OCI-LY7 (cell line): ENCODE measurements at regions not wholly inside any gene's neighbourhood (a gene's known extent, or its start where the extent isn't known, plus 50 kb on each side); places are given as distances from the start of the nearest gene placed in this dataset.

ENCODE experiments used
- CTCF ChIP-seq: fragments of 200-600 bp; sonication (generic); conservative IDR thresholded peaks from 2 replicates; pipeline ENCODE4 v1.5.1; 2014; ENCODE audit warnings: mild to moderate bottlenecking, antibody characterized with exemption, low read length, moderate library complexity, mixed read lengths
- EZH2phosphoT487 ChIP-seq: fragments of 200-600 bp; sonication (generic); IDR thresholded peaks from 2 replicates; pipeline ENCODE4 v1.6.1; 2018; ENCODE audit warnings: low read depth, borderline replicate concordance, mild to moderate bottlenecking, mixed run types, antibody characterized with exemption, low read length, moderate library complexity, mixed read lengths

- no peak for TF ChIP-seq CTCF
- TF ChIP-seq EZH2phosphoT487 = no peak
Measured at GRCh38 chr15:93154666-93155065, 65.7 kb upstream of the RGMA start.
